PC-3 (cell line): ENCODE measurements at regions not wholly inside any gene's neighbourhood (a gene's known extent, or its start where the extent isn't known, plus 50 kb on each side); places are given as distances from the start of the nearest gene placed in this dataset.

Experiments
- CTCF ChIP-seq: fragments of 300-600 bp; sonication (generic); conservative IDR thresholded peaks from 2 replicates; pipeline ENCODE4 v1.5.1; 2017; ENCODE audit warnings: antibody characterized with exemption, low read depth, mild to moderate bottlenecking, low read length
- EZH2 ChIP-seq: fragments of 300-600 bp; sonication (generic); IDR thresholded peaks from one replicate; pipeline ENCODE4 v1.6.1; 2017; ENCODE audit warnings: antibody characterized with exemption, mild to moderate bottlenecking, low read length; ENCODE audit not compliant: unreplicated experiment

- TF ChIP-seq CTCF (no peak), EZH2 (no peak)
Observed at GRCh38 chr2:18242716-18243115, 317.7 kb downstream of the RDH14 start.
